GM21576 (cell line): ENCODE measurements at regions not wholly inside any gene's neighbourhood (a gene's known extent, or its start where the extent isn't known, plus 50 kb on each side); places are given as distances from the start of the nearest gene placed in this dataset.
"Not testable (repeated sequence)": the region's sequence is repeated elsewhere in the genome, so short reads cannot be mapped to it uniquely, and the experiment has no call there.

ENCODE experiments used
- ATAC-seq: cut with Tn5 transposase; IDR thresholded peaks from one replicate; pipeline ENCODE4 v1.9.1; 2021; ENCODE audit warnings: mild to moderate bottlenecking, moderate library complexity; ENCODE audit not compliant: unreplicated experiment

DNA sequence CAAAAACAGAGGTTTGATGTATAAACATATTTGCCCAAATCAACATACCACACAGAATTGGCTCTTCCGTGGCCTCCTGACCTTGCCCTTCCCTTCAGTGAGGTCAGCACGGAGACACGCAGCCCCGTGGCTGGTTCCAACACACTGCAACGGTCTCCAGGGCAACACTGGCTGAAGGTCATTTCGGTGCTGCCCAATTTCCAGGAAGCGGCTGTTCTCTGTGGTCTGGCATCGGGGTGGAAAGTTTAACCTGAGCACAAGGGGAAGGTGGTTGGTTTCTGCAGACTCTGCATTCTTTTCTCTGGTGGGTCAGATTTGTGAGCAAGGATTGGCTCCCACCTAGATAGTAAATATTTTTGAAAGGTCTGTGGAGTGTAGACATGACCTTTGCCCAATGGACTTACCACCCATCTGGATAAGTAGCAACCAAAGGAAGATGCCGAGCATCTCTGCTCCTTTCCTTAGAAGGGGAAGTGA, 177.6 kb upstream of the PHACTR1 start:
- ATAC-seq = no peak

DNA sequence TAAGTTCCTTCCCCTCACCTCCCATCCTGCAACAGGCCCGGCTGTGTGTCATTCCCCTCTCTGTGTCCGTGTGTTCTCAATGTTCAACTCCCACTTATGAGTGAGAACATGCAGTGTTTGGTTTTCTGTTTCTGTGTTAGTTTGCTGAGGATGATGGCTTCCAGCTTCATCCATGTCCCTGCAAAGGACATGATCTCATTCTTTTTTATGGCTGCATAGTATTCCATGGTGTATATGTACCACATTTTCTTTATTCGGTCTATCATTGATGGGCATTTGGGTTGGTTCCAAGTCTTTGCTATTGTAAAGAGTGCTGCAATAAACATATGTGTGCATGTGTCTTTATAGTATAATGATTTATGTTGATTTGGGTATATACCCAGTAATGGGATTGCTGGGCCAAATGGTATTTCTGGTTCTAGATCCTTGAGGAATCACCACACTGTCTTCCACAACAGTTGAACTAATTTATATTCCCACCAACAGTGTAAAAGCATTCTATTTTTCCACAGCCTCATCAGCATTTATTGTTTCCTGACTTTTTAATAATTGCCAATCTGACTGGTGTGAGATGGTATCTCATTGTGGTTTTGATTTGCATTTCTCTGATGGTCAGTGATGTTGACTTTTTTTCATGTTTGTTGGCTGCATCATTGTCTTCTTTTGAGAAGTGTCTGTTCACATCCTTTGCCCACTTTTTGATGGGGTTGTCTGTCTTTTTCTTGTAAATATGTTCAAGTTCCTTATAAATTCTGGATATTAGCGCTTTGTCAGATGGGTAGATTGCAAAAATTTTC, 174.1 kb upstream of the PHACTR1 start:
- not testable (repeated sequence) for ATAC-seq

GRCh38 chr6:12543953-12544352, 172.6 kb upstream of the PHACTR1 start:
- no peak for ATAC-seq

DNA sequence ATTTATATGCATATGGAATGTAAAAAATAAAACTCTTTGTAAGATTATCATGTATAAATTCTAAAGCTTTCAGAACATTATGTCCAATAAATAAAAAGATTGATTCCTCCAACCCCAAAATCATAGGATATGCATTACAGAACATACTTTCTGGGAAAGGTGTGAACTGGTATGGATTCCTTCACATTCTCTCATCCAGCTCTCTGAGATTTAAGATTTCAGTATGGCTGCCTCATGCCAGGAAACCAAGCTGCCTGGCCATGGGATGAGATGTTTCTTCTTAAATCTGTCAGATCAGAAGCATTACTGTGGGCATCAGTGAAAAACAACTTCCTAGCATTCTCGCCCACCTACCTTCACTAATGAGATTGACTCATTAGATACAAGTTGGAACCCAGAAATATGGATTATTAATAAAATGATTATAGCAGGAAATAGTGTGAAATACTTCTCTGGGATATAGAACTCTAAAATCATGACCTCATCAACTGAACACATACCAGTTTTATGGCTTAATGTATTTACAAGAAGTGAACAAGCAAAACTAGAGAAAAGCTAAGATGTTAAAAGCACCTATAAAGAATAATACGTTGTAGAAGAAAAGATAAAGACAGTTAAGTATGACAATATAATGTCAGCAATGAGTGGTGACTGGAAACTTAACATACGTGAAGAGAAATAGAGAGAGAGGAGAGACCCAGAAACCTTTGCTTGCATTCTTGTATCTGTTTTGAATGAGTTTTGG, 171.6 kb upstream of the PHACTR1 start:
- no peak for ATAC-seq

DNA sequence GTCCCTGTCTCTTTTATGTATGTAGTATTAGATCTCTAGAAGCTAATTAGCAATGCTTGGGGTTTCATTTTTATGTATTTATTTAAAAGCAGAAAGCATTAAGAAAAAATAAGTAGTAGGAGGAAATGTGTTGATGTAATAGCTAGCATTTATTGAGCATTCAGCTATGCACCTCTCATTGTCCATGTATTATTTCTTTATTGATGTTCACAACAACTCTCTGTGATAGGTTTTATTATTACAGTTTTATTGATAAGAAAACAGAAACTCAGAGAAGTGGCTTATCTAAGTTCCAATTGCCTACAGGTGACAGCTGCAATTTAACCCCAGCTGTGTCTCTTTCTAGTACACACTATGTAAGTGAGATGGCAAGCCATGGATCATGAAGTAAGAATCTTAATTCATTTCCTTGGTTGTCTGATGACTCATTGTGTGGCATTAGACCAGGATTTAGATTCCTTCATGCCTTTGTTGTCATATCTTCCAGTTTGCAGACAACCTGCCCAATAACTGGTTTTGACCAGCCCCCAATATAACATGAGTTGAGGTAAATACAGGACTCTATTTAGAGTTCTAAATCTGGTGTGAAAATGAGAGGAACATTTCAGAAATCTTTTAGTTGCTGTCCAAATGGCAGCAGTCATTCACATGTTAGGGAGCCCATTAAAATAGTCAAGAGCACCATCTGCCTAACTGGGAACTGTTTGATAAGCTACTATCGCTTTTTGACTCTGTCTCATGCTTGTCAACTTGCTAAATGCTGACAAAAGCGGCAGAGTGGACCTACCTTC, 170.8 kb upstream of the PHACTR1 start:
- no peak for ATAC-seq

- no peak for ATAC-seq
Measured at GRCh38 chr6:12546410-12547002, 170.1 kb upstream of the PHACTR1 start.

DNA sequence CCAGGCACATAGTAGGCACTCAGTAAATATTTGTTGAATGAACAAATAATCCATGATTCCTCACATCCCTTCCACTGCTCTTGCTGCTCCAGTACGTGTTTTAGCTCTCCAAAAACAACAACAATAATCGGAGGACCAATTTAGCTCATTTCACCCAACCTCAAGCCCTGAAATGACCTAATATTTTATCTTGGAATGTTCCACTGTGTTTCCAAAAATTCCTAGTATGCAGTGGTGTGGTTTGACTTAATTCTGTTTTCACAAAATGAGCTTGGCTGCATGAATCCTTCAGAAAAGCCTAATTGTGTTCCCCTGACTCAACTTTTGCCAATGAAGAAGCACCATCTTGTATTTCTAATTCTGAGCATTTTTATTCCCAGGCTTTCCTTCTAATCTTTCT, 168.0 kb upstream of the PHACTR1 start:
- ATAC-seq = no peak

DNA sequence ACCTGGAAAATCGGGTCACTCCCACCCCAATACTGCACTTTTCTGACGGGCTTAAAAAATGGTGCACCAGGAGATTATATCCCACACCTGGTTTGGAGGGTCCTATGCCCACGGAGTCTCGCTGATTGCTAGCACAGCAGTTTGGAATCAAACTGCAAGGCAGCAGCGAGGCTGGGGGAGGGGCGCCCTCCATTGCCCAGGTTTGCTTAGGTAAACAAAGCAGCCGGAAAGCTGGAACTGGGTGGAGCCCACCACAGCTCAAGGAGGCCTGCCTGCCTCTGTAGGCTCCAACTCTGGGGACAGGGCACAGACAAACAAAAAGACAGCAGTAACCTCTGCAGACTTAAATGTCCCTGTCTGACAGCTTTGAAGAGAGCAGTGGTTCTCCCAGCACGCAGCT, 167.1 kb upstream of the PHACTR1 start:
- not testable (repeated sequence) for ATAC-seq

GRCh38 chr6:12554820-12555219, 161.7 kb upstream of the PHACTR1 start:
- ATAC-seq = not testable (repeated sequence)

DNA sequence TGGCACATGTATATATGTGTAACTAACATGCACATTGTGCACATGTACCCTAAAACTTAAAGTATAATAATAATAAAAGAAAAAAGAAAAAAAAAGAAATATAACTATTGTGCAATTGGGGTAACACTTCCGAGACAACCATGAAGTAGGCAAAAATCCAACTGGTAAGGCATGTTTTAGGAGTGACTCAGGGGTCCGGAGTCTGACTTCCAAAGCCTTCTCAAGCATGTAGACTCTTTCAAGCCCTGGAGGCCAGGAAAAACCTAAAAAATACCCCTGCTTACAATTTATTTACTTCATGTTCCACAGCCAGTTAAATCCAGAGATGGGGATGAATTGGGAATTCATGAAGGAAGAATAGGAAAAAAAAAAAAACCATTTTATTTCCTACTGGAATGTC, 161.3 kb upstream of the PHACTR1 start:
- no peak for ATAC-seq

DNA sequence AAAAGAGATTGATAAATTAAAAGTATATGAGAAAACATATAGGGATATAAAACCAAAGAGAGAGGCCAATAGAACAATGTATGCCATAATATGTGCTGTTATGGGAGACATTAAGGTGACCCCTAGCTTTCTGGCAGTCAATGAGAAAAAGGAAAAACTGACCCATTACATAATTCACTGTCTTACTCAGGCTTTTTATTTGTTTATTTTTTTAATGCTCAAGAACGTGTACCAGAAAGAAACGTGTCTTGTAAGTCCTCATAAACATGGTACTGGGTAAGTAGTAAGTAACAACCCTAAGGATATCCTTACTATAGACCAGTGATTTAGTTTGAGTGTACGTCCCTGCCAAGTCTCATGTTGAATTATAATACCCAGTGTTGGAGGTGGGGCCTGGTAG, 160.8 kb upstream of the PHACTR1 start:
- ATAC-seq = no peak

DNA sequence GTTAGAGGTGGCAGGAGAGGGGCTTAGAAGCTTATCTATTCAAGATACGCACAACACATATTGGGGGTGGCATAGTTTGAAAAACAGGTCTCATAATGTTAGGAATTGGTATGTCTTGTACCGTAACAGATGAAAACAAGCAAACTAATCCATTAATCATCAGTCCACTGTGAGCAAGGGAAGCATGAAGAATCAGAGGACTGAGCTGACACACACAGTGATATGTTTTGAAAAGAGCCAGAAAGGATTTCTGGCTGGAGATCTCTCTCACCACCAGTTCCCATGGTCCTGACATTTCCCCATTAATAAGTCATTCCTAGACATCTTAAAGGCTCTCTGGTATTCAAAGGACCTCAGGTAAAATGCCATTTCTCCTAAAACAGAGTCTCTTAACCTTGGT, 158.8 kb upstream of the PHACTR1 start:
- no peak for ATAC-seq

DNA sequence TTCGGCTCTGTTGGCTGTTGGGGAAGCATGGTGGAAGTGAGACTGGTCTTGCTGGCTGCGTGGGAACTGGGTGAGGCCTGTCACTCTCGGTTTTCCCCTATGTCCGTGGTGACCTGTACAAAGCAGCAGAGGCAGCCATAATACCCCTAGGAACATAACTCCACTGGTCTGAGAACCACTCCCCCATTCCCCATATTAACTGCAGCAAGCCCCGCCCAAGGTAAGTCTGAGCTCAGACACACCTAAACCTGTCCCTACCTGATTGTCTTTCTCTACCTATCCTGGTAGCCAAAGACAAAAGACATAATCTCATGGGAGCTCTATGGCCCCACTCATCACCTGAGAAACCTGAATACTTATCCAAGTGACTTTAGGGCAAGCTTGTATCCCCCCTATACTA, 156.3 kb upstream of the PHACTR1 start:
- no peak for ATAC-seq

DNA sequence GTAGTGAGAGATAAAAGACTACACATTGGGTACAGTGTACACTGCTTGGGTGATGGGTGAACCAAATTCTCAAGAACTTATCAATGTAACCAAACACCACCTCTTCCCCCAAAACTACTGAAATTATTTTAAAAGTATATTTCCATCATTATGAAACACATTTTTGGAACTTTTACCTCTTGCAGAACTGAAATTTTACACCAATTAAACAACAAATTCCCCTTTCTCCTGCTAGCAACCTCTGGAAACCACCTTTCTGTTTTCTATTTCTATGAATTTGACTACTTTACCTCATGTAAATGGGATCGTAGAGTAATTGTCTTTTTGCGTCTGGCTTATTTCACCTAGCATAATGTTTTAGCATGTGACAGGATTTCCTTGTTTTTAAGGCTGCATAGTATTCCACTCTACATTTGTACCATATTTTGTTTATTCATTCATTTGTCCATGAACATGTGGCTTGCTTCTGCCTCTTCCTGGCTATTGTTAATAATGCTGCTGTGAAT, 149.9 kb upstream of the PHACTR1 start:
- no peak for ATAC-seq

DNA sequence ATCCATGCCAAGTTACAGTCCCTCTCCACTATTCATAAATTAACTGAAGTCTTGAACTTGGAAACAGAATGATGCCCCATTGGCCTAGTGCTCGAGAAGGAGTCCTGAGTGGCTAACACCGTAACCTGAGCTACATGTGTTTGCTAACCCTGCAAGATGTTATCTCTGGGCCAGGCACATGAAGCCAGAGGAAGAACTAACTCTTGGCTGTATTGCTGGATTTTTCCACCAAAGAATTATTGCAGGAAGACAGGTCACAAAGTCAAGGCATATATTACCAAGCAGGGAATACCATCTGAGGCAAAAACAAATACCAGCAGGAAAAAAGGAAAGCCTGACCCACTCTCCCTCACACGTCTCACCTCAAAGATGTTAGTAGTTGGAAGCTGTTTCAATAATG, 148.9 kb upstream of the PHACTR1 start:
- ATAC-seq = no peak

GRCh38 chr6:12569646-12570045, 146.9 kb upstream of the PHACTR1 start:
- no peak for ATAC-seq

- ATAC-seq = no peak
Measured at GRCh38 chr6:12570461-12571030, 146.0 kb upstream of the PHACTR1 start.

GRCh38 chr6:12572896-12573827, 143.4 kb upstream of the PHACTR1 start:
- no peak for ATAC-seq

- no peak for ATAC-seq
Measured at GRCh38 chr6:12575961-12576360, 140.6 kb upstream of the PHACTR1 start.
